ENCODE measurements at regions not wholly inside any gene's neighbourhood (a gene's known extent, or its start where the extent isn't known, plus 50 kb on each side); places are given as distances from the start of the nearest gene placed in this dataset.

GRCh38 chr6:167235005-167235404 is 56.1 kb upstream of the UNC93A start:
- no peaks in the 10 kb centered on the region for H3K36me3 ChIP-seq (ENCODE audit: low read depth, missing control alignments)
- 46 to 69% methylated on average over 8 to 9 of the region's 9 CpGs for WGBS, 2 donors
- no peaks in the 10 kb centered on the region for H3K9me3 ChIP-seq
- intact Hi-C loops (cut with DNase I; ENCODE audit: low total_unique reads): no loop called here
- H3K4me3 ChIP-seq: no peak overlapping the region
- no peak for TF ChIP-seq POLR2A (IDR thresholded peaks at IDR 0.05)
- no peak for TF ChIP-seq CTCF (IDR thresholded peaks at IDR 0.05)
- no peaks in the 10 kb centered on the region for H3K27me3 ChIP-seq
- DNase-seq: no peak
- no peak overlapping the region for H3K27ac ChIP-seq
- peaks cover 12% of the 10 kb centered on the region for H3K4me1 ChIP-seq

GRCh38 chr6:167235421-167236238 is 55.5 kb upstream of the UNC93A start:
- H3K27ac ChIP-seq: no peak overlapping the region
- H3K9me3 ChIP-seq: no peaks in the 10 kb centered on the region
- DNase-seq: no peak
- TF ChIP-seq POLR2A (IDR thresholded peaks at IDR 0.05) (no peak), CTCF (IDR thresholded peaks at IDR 0.05) (no peak)
- no peaks in the 10 kb centered on the region for H3K27me3 ChIP-seq
- H3K4me1 ChIP-seq: peaks cover 12% of the 10 kb centered on the region
- no peaks in the 10 kb centered on the region for H3K36me3 ChIP-seq (ENCODE audit: low read depth, missing control alignments)
- no peak overlapping the region for H3K4me3 ChIP-seq
- WGBS, 2 donors: 40 to 80% methylated on average over 1 to 28 of the region's 38 CpGs
- intact Hi-C loops (cut with DNase I; ENCODE audit: low total_unique reads): no loop called here

- Histone ChIP-seq H3K36me3 (ENCODE audit: low read depth, missing control alignments) (no peaks in the 10 kb centered on the region), H3K27ac (no peak overlapping the region), H3K4me3 (no peak overlapping the region), H3K27me3 (no peaks in the 10 kb centered on the region), H3K4me1 (peaks cover 15% of the 10 kb centered on the region), H3K9me3 (no peaks in the 10 kb centered on the region)
- intact Hi-C loops (cut with DNase I; ENCODE audit: low total_unique reads): no loop called here
- TF ChIP-seq POLR2A (IDR thresholded peaks at IDR 0.05): no peak
- TF ChIP-seq CTCF (IDR thresholded peaks at IDR 0.05): no peak
- no peak for DNase-seq
- WGBS, 2 donors: 59 to 77% methylated on average over 16 of the region's 16 CpGs
Observed at GRCh38 chr6:167236239-167236571, 54.9 kb upstream of the UNC93A start.

GRCh38 chr6:167237438-167238145 is 53.5 kb upstream of the UNC93A start:
- Histone ChIP-seq H3K4me1 (peaks cover 18% of the 10 kb centered on the region), H3K36me3 (ENCODE audit: low read depth, missing control alignments) (no peaks in the 10 kb centered on the region), H3K9me3 (no peaks in the 10 kb centered on the region), H3K27me3 (no peaks in the 10 kb centered on the region), H3K4me3 (no peak overlapping the region), H3K27ac (no peak overlapping the region)
- TF ChIP-seq POLR2A (IDR thresholded peaks at IDR 0.05) (no peak), CTCF (IDR thresholded peaks at IDR 0.05) (no peak)
- DNase-seq: no peak
- intact Hi-C loops (cut with DNase I; ENCODE audit: low total_unique reads): no loop called here
- WGBS, 2 donors: 88 to 92% methylated on average over 13 to 14 of the region's 14 CpGs

Data from testis (tissue), 2 donors.